ENCODE measurements at regions not wholly inside any gene's neighbourhood (a gene's known extent, or its start where the extent isn't known, plus 50 kb on each side); places are given as distances from the start of the nearest gene placed in this dataset.

DNA sequence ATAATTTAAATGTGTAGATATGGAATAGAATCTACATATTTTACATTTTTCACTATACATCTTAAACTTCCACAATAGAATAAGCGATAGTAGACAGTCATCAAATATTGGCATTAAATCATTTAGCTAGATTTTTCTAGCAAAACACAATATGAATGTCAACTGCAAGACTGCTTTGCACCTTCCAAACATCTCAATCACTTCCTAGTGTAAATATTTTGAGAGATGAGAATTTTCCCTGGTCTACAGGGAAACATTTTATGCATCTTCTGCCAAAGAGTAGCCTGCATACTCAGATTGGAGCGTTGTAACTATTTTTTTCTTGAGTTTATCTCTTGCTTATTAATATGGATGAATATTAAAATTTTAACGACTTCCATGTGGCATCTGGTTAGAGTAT, 897.4 kb downstream of the CENPC start:
- TF ChIP-seq ZC3H10 (CRISPR knock-in tag; IDR thresholded peaks at IDR 0.05): no peak
- no peak for TF ChIP-seq RARB (CRISPR knock-in tag; IDR thresholded peaks at IDR 0.05)
- no peak for TF ChIP-seq CSDC2 (CRISPR knock-in tag; IDR thresholded peaks at IDR 0.05)
- no peak for TF ChIP-seq ZFP3 (CRISPR knock-in tag; IDR thresholded peaks at IDR 0.05)
- TF ChIP-seq, protein P1, sequence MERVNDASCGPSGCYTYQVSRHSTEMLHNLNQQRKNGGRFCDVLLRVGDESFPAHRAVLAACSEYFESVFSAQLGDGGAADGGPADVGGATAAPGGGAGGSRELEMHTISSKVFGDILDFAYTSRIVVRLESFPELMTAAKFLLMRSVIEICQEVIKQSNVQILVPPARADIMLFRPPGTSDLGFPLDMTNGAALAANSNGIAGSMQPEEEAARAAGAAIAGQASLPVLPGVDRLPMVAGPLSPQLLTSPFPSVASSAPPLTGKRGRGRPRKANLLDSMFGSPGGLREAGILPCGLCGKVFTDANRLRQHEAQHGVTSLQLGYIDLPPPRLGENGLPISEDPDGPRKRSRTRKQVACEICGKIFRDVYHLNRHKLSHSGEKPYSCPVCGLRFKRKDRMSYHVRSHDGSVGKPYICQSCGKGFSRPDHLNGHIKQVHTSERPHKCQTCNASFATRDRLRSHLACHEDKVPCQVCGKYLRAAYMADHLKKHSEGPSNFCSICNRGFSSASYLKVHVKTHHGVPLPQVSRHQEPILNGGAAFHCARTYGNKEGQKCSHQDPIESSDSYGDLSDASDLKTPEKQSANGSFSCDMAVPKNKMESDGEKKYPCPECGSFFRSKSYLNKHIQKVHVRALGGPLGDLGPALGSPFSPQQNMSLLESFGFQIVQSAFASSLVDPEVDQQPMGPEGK (CRISPR knock-in tag; IDR thresholded peaks at IDR 0.05; ENCODE audit: borderline replicate concordance): no peak
- TF ChIP-seq ZNF565 (CRISPR knock-in tag; conservative IDR thresholded peaks at IDR 0.05; ENCODE audit: low read depth): no peak
- no peak for TF ChIP-seq ZNF70 (CRISPR knock-in tag; IDR thresholded peaks at IDR 0.05)
- no peak for ATAC-seq

DNA sequence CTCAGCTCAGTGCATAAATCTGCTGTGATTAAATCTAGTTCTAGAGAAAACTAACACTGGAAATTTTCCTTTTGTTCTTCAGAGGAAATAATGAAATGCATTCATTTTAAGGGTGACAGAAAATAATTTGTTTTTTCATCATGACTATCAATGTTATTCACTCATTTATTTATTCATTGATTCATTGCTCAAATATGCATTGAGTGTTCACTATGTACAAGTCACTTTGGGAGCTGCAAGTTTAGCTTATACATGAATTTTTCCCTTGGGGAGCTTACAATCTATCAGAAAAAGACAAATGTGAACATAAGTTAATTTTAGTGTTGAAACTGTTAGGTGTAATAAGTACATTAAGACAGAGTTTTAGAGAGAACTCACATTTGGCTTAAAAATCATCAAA, 897.8 kb downstream of the CENPC start:
- ATAC-seq: no peak
- TF ChIP-seq, protein P2, sequence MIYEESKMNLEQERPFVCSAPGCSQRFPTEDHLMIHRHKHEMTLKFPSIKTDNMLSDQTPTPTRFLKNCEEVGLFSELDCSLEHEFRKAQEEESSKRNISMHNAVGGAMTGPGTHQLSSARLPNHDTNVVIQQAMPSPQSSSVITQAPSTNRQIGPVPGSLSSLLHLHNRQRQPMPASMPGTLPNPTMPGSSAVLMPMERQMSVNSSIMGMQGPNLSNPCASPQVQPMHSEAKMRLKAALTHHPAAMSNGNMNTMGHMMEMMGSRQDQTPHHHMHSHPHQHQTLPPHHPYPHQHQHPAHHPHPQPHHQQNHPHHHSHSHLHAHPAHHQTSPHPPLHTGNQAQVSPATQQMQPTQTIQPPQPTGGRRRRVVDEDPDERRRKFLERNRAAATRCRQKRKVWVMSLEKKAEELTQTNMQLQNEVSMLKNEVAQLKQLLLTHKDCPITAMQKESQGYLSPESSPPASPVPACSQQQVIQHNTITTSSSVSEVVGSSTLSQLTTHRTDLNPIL (CRISPR knock-in tag; IDR thresholded peaks at IDR 0.05; ENCODE audit: low read depth): no peak
- TF ChIP-seq ZNF565 (CRISPR knock-in tag; conservative IDR thresholded peaks at IDR 0.05; ENCODE audit: low read depth) (no peak), ZFP3 (CRISPR knock-in tag; IDR thresholded peaks at IDR 0.05) (no peak), ZFP30 (CRISPR knock-in tag; IDR thresholded peaks at IDR 0.05) (no peak), RARB (CRISPR knock-in tag; IDR thresholded peaks at IDR 0.05) (no peak), BACH2 (CRISPR knock-in tag; IDR thresholded peaks at IDR 0.05; ENCODE audit: borderline replicate concordance) (no peak), ZC3H10 (CRISPR knock-in tag; IDR thresholded peaks at IDR 0.05) (no peak), GLIS3 (CRISPR knock-in tag; IDR thresholded peaks at IDR 0.05) (no peak), CSDC2 (CRISPR knock-in tag; IDR thresholded peaks at IDR 0.05) (no peak), ZNF8 (CRISPR knock-in tag; IDR thresholded peaks at IDR 0.05) (no peak), TCF4 (CRISPR knock-in tag; IDR thresholded peaks at IDR 0.05; ENCODE audit: borderline replicate concordance) (no peak), ARNTL (CRISPR knock-in tag; IDR thresholded peaks at IDR 0.05; ENCODE audit: borderline replicate concordance, low read depth) (no peak), ZNF70 (CRISPR knock-in tag; IDR thresholded peaks at IDR 0.05) (no peak), PPARA (CRISPR knock-in tag; IDR thresholded peaks at IDR 0.05; ENCODE audit: borderline replicate concordance) (no peak), ISL1 (CRISPR knock-in tag; IDR thresholded peaks at IDR 0.05) (no peak), TOX (CRISPR knock-in tag; IDR thresholded peaks at IDR 0.05; ENCODE audit: borderline replicate concordance) (no peak)
- TF ChIP-seq, protein P3, sequence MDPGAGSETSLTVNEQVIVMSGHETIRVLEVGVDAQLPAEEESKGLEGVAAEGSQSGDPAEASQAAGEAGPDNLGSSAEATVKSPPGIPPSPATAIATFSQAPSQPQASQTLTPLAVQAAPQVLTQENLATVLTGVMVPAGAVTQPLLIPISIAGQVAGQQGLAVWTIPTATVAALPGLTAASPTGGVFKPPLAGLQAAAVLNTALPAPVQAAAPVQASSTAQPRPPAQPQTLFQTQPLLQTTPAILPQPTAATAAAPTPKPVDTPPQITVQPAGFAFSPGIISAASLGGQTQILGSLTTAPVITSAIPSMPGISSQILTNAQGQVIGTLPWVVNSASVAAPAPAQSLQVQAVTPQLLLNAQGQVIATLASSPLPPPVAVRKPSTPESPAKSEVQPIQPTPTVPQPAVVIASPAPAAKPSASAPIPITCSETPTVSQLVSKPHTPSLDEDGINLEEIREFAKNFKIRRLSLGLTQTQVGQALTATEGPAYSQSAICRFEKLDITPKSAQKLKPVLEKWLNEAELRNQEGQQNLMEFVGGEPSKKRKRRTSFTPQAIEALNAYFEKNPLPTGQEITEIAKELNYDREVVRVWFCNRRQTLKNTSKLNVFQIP (CRISPR knock-in tag; IDR thresholded peaks at IDR 0.05; ENCODE audit: borderline replicate concordance, low read depth): no peak
- TF ChIP-seq, protein P1 (CRISPR knock-in tag; IDR thresholded peaks at IDR 0.05; ENCODE audit: borderline replicate concordance): no peak
- TF ChIP-seq, protein P4, sequence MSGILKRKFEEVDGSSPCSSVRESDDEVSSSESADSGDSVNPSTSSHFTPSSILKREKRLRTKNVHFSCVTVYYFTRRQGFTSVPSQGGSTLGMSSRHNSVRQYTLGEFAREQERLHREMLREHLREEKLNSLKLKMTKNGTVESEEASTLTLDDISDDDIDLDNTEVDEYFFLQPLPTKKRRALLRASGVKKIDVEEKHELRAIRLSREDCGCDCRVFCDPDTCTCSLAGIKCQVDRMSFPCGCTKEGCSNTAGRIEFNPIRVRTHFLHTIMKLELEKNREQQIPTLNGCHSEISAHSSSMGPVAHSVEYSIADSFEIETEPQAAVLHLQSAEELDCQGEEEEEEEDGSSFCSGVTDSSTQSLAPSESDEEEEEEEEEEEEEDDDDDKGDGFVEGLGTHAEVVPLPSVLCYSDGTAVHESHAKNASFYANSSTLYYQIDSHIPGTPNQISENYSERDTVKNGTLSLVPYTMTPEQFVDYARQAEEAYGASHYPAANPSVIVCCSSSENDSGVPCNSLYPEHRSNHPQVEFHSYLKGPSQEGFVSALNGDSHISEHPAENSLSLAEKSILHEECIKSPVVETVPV (CRISPR knock-in tag; IDR thresholded peaks at IDR 0.05): no peak
- TF ChIP-seq, protein P5, sequence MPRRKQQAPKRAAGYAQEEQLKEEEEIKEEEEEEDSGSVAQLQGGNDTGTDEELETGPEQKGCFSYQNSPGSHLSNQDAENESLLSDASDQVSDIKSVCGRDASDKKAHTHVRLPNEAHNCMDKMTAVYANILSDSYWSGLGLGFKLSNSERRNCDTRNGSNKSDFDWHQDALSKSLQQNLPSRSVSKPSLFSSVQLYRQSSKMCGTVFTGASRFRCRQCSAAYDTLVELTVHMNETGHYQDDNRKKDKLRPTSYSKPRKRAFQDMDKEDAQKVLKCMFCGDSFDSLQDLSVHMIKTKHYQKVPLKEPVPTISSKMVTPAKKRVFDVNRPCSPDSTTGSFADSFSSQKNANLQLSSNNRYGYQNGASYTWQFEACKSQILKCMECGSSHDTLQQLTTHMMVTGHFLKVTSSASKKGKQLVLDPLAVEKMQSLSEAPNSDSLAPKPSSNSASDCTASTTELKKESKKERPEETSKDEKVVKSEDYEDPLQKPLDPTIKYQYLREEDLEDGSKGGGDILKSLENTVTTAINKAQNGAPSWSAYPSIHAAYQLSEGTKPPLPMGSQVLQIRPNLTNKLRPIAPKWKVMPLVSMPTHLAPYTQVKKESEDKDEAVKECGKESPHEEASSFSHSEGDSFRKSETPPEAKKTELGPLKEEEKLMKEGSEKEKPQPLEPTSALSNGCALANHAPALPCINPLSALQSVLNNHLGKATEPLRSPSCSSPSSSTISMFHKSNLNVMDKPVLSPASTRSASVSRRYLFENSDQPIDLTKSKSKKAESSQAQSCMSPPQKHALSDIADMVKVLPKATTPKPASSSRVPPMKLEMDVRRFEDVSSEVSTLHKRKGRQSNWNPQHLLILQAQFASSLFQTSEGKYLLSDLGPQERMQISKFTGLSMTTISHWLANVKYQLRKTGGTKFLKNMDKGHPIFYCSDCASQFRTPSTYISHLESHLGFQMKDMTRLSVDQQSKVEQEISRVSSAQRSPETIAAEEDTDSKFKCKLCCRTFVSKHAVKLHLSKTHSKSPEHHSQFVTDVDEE (CRISPR knock-in tag; IDR thresholded peaks at IDR 0.05): no peak
